T-helper 17 cell (primary cell): ENCODE measurements at regions not wholly inside any gene's neighbourhood (a gene's known extent, or its start where the extent isn't known, plus 50 kb on each side); places are given as distances from the start of the nearest gene placed in this dataset.

ENCODE experiments used
- ATAC-seq: fragments of 150-1000 bp; cut with Tn5 transposase; 2 replicates; pipeline ENCODE4 v1.10.0; 2021; ENCODE audit warnings: mild to moderate bottlenecking, moderate library complexity
- DNase-seq, 3 donors: peaks; one replicate each; pipeline versions ENCODE4 v3.0.0 to v3.0.0-alpha.2; 2020 to 2021
- H3K9me3 ChIP-seq: one replicate; pipeline ENCODE4 v1.7.0; 2013; ENCODE audit warnings: low read length, mild to moderate bottlenecking; ENCODE audit not compliant: control insufficient read depth, poor library complexity, severe bottlenecking
- H3K27ac Mint-ChIP-seq: one replicate; pipeline ENCODE4 v1.8.0; 2022; ENCODE audit warnings: mild to moderate bottlenecking, moderate library complexity, mixed read lengths
- H3K27me3 Mint-ChIP-seq: one replicate; pipeline ENCODE4 v1.8.0; 2022; ENCODE audit warnings: mixed read lengths
- H3K36me3 Mint-ChIP-seq: one replicate; pipeline ENCODE4 v1.8.0; 2022; ENCODE audit warnings: low read depth, mixed read lengths
- H3K4me1 Mint-ChIP-seq: one replicate; pipeline ENCODE4 v1.8.0; 2022; ENCODE audit warnings: mild to moderate bottlenecking, mixed read lengths
- H3K4me3 Mint-ChIP-seq: one replicate; pipeline ENCODE4 v1.8.0; 2022; ENCODE audit warnings: mild to moderate bottlenecking, moderate library complexity, mixed read lengths

DNA sequence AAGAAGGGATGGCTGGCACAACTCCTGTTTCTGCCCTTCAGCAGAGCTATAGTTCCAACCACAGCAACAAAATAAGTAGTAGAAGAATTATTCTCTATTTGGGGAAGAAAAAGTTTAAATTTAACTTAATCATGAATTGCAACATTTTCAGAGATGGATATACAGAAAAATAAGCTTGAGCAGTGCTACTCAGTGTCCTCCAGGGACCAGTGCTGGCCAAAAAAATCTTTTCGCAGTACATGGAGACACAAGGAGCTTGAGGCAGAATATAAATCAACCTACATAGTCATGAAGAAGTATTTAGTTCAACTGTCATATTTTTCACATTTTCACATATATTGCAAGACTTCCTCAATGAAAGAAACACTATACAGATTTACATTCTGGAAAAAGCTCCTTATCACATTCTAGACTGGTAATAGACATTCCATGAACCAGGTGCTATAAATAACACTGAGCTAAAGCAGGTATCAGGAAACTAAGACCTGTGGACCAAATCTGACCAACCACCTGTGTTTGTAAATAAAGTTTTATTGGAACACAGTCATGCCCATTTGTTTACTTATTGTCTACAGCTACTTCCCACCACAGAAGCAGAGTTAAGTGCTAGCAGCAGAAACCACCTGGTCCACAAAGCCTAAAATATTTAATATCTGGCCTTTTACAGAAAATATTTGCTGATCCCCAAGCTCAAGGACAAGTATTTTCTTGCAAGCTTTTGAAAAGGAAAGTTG is 101.9 kb downstream of the RGS21 start:
- ATAC-seq = no peak
- no peaks in the 10 kb centered on the region for H3K36me3 Mint-ChIP-seq
- H3K27ac Mint-ChIP-seq = no peak overlapping the region
- DNase-seq = no peak
- H3K4me1 Mint-ChIP-seq = no peaks in the 10 kb centered on the region
- peaks cover 14% of the 10 kb centered on the region for H3K27me3 Mint-ChIP-seq
- no peaks in the 10 kb centered on the region for H3K9me3 ChIP-seq
- H3K4me3 Mint-ChIP-seq = no peak overlapping the region

DNA sequence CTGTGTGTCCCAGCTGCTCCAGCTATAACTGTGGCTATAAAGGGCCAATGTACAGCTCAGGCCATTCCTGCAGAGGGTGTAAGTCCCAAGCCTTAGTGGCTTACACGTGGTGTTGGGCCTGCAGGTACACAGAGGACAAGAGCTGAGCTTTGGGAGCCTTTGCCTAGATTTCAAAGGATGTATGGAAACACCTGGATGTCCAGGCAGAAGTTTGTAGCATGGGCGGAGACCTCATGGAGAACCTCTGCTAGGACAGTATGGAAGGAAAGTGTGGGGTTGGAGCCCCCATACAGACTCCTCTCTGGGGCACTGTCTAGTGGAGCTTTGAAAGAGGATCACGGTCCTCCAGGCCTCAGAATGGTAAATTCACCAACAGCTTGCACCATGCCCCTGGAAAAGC is 113.9 kb downstream of the RGS21 start:
- no peaks in the 10 kb centered on the region for H3K4me1 Mint-ChIP-seq
- no peaks in the 10 kb centered on the region for H3K9me3 ChIP-seq
- H3K27me3 Mint-ChIP-seq = peaks cover 12% of the 10 kb centered on the region
- no peak overlapping the region for H3K27ac Mint-ChIP-seq
- DNase-seq (no peak), ATAC-seq (no peak)
- no peak overlapping the region for H3K4me3 Mint-ChIP-seq
- H3K36me3 Mint-ChIP-seq = no peaks in the 10 kb centered on the region

DNA sequence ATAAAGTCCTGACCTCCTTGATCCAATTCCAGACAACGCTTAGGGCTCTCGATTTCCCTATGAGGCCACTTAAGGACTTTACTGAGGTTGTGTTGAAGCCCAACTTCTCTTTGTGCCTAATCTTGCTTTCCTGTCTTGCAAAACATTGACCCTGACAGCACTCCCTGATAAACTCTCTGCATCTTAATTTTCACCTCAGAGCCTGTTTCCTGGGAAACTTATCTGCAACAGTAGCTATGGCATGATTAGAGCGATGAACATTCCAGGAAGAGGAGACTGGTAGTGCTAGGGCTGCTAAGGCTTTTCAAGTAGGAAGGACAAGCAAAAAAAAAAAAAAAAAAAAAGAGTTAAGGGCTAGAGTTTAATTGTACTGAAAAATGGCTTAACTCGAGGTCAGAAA is 118.9 kb downstream of the RGS21 start:
- H3K4me1 Mint-ChIP-seq = no peaks in the 10 kb centered on the region
- DNase-seq (no peak), ATAC-seq (no peak)
- H3K9me3 ChIP-seq = no peaks in the 10 kb centered on the region
- peaks cover 32% of the 10 kb centered on the region for H3K27me3 Mint-ChIP-seq
- no peak overlapping the region for H3K4me3 Mint-ChIP-seq
- H3K27ac Mint-ChIP-seq = no peak overlapping the region
- H3K36me3 Mint-ChIP-seq = no peaks in the 10 kb centered on the region

DNA sequence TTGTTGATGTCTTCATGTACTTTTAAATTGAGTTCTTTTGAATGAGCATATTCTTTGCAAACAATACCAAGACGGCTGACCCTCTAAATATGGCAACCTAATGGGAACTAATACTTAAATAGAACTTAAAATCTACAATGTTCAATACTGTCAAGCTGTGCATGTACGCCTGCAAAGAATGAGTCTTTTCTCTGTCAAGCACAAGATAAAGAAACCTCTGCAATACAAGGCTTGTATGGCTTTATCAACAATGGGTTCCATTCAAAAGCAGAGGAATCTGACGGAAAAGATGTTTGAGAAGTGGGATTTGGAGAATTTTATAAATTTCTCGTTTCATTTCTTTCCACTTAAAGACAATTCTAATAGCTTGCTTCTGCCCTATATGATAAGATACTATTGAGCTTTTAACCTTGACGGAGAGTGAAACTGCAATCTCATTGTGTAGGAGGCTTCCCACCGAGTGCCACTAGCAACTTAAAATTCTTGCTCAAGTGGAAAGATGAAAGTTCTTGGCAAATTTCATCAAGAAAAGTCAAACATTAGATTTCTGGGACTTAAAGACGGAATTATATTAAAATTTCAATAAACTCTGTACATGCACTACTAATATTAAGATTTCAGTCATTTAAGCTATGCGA is 119.8 kb downstream of the RGS21 start:
- Mint-ChIP-seq H3K36me3 (no peaks in the 10 kb centered on the region), H3K27me3 (peaks cover 41% of the 10 kb centered on the region), H3K27ac (no peak overlapping the region), H3K4me3 (no peak overlapping the region), H3K4me1 (no peaks in the 10 kb centered on the region)
- no peak for DNase-seq
- ATAC-seq = no peak
- no peaks in the 10 kb centered on the region for H3K9me3 ChIP-seq

DNA sequence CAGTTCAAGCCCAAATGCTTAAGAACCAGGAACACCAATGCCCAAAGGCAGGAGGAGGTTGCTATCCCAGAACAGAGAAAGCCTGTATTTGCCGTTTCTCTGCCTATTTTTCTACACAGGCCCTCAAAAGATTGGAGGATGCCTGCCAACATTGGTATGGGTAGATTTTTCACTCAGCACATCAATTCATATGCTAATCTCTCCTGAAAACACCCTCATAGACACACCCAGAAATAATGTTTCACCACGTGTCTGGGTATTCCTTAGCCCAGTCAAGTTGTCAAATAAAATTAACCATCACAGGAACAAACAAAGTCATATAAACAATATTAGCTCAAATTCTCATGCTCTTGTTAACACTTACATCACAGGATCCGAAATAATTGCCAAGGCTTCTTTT is 121.9 kb downstream of the RGS21 start:
- ATAC-seq (no peak), DNase-seq (no peak)
- Mint-ChIP-seq H3K27me3 (peaks cover 43% of the 10 kb centered on the region), H3K4me3 (no peak overlapping the region), H3K36me3 (no peaks in the 10 kb centered on the region), H3K27ac (no peak overlapping the region), H3K4me1 (peaks cover 2% of the 10 kb centered on the region)
- H3K9me3 ChIP-seq = no peaks in the 10 kb centered on the region

DNA sequence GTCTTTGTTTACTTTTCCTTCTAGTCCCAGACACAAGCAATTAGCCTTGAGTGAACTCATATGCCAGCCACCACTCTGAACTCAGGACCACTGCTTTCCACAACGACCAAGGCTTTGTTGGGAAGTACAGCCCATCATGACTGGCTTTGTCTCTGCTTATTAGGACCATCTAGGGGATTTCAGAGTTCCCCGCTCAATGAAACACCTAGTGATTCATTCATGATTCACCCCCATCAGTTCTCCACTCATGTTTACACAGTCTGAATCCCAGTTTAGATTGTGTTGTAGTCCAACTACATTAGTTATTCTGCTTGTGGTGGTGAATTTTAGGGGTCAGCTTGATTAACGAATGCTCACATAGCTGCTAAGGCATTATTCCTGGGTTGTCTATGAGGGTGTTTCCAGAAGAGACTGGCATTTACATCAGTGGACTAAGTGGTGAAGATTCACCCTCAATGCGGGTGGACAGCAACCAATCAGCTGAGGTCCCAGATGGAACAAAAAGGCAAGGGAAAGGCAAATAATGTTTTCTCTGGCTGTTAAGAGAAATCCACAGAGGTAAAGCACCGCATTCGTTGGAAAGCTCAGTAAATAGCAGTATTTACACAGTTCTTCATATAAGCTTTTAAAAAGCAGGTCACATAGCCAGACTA is 122.7 kb downstream of the RGS21 start:
- H3K27ac Mint-ChIP-seq = no peak overlapping the region
- H3K9me3 ChIP-seq = no peaks in the 10 kb centered on the region
- no peak for DNase-seq
- peaks cover 37% of the 10 kb centered on the region for H3K27me3 Mint-ChIP-seq
- ATAC-seq = no peak
- no peaks in the 10 kb centered on the region for H3K36me3 Mint-ChIP-seq
- H3K4me3 Mint-ChIP-seq = no peak overlapping the region
- peaks cover 2% of the 10 kb centered on the region for H3K4me1 Mint-ChIP-seq

DNA sequence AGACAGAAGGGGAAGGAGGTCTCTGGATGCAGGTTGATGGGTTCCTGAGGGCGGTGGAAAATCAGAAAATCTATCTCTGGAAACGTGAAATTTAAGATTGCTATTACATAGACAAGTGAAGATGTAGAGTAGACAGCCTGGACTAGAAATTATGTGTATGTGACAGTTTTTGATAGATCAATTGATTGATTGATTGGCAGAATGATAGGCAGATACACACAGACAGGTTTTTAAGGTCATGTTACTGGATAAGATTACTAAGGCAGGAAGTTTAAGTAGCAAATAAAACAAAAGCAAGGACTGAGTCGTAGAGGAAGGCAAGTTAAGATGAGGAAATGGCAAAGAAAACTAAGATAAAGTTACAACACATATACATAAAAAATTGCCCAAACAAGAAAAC is 124.7 kb downstream of the RGS21 start:
- H3K36me3 Mint-ChIP-seq = no peaks in the 10 kb centered on the region
- H3K4me3 Mint-ChIP-seq = no peak overlapping the region
- peaks cover 35% of the 10 kb centered on the region for H3K27me3 Mint-ChIP-seq
- DNase-seq (no peak), ATAC-seq (no peak)
- no peaks in the 10 kb centered on the region for H3K9me3 ChIP-seq
- peaks cover 2% of the 10 kb centered on the region for H3K4me1 Mint-ChIP-seq
- H3K27ac Mint-ChIP-seq = no peak overlapping the region

DNA sequence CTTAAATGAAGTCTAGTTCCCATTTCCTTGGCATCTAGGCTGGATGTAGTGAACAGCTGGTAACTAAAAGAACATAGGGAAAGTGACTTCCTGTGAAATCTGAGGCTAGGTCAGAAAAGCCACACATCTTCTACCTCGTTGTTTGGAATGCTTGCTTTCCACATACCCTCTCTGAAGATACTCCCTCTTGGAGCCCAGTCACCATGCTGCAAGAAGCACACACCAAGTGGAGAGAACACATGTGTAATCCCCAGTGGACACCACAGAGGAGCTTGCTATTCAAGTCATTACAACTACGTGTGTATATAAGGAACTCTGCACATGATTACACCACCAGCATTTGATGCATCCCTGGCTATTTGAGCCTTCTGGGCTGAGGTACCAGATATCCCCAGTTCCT is 125.9 kb downstream of the RGS21 start:
- no peaks in the 10 kb centered on the region for H3K9me3 ChIP-seq
- H3K36me3 Mint-ChIP-seq = no peaks in the 10 kb centered on the region
- no peak for ATAC-seq
- no peak overlapping the region for H3K27ac Mint-ChIP-seq
- H3K27me3 Mint-ChIP-seq = peaks cover 30% of the 10 kb centered on the region
- peaks cover 2% of the 10 kb centered on the region for H3K4me1 Mint-ChIP-seq
- no peak overlapping the region for H3K4me3 Mint-ChIP-seq
- no peak for DNase-seq

DNA sequence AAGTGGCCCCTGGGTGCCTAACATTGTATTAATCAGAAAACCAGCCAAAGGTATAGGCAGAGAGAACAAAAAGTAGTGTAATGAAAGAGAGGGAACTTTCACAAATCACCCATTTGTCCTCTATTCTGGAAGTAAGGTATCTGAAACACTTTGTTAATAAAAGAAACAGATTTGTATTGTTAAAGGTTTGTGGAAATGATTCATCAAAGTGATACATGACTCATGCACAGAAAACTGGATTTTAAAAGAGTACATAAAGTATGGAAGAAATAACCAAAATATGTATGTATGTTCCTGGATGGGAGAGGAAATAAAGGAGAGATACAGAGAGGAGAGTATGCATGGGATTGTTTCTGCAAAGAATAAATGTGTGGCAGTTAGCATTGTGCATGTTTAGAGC is 126.8 kb downstream of the RGS21 start:
- Mint-ChIP-seq H3K4me1 (peaks cover 2% of the 10 kb centered on the region), H3K4me3 (no peak overlapping the region), H3K36me3 (no peaks in the 10 kb centered on the region), H3K27me3 (peaks cover 32% of the 10 kb centered on the region), H3K27ac (no peak overlapping the region)
- no peaks in the 10 kb centered on the region for H3K9me3 ChIP-seq
- DNase-seq = no peak
- ATAC-seq = no peak

DNA sequence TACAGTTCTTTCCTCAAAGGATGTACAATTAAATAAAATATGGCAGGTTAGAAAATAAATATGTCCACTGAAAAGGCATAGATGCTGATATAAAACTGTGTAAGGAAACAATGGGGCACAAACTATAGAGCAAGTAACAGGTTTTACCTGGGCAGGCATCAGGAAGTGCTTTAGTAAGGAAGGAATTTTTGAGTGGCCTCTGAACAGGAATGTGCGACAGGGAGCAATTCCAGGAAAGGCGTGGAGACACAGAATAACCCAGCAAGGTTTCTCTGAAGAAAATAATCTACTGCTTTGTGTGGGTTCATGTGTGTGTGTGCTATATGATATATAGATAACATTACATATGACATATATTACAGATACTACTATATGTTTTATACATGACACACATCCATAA is 128.4 kb downstream of the RGS21 start:
- peaks cover 48% of the 10 kb centered on the region for H3K27me3 Mint-ChIP-seq
- DNase-seq (no peak), ATAC-seq (no peak)
- H3K27ac Mint-ChIP-seq = no peak overlapping the region
- H3K4me3 Mint-ChIP-seq = no peak overlapping the region
- H3K9me3 ChIP-seq = no peaks in the 10 kb centered on the region
- H3K36me3 Mint-ChIP-seq = no peaks in the 10 kb centered on the region
- H3K4me1 Mint-ChIP-seq = peaks cover 2% of the 10 kb centered on the region

DNA sequence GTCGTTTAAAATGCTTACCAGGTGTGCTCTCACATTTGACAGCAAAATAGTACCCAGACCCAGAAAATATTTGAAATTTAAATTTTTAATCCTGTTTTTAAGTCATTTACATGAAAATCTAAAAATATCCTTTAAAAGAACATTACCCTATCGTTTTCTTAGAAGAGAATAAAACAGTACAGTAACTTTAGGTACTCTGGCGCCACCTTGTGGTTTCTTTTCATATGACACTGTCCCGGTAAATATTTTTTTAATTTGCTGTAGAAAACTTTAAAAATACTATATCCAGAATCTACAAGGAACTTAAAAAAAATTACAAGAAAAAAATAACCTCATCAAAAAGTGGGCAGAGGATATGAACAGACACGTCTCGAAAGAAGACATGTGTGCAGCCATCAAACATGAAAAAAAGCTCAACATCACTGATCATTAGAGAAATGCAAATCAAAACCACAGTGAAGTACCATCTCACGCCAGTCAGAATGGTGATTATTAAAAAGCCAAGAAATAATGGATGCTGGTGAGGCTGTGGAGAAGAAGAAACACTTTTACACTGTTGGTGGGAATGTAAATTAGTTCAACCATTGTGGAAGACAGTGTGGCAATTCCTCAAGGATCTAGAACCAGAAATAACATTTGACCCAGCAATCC is 129.2 kb downstream of the RGS21 start:
- peak in 2 of 3 donors; percentile 22 to 43 for DNase-seq
- H3K27me3 Mint-ChIP-seq = peaks cover 50% of the 10 kb centered on the region
- H3K9me3 ChIP-seq = no peaks in the 10 kb centered on the region
- H3K27ac Mint-ChIP-seq = no peak overlapping the region
- ATAC-seq = peak; percentile 64
- no peak overlapping the region for H3K4me3 Mint-ChIP-seq
- H3K36me3 Mint-ChIP-seq = no peaks in the 10 kb centered on the region
- peaks cover 2% of the 10 kb centered on the region for H3K4me1 Mint-ChIP-seq

DNA sequence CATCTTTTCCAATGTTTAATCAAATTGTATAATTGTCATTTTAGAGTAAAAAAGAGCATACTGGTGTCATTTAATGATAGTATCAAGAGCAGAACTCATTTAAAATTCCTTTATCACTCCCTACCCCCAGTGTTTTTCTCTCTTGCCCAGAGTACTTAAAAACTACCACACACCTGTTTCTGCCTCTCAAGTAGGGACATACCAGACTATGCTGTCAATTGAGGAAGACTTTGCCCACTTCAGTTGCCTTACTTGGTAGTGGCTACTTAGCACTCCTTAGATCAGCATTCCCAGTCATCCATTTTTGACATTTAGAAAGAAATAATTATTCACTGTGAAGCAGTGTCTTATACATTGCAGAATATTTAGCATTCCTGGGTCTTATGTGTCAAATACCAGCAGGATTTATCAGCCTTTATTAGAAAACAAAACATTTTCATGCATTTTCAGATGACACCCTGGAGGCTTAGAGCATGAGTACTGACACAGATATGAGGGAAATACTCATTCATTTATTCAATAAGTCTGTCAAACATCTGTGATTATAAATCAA is 127.5 kb upstream of the RGS1 start:
- H3K27ac Mint-ChIP-seq = no peak overlapping the region
- H3K36me3 Mint-ChIP-seq = no peaks in the 10 kb centered on the region
- no peak for DNase-seq
- peaks cover 52% of the 10 kb centered on the region for H3K27me3 Mint-ChIP-seq
- no peak overlapping the region for H3K4me3 Mint-ChIP-seq
- no peaks in the 10 kb centered on the region for H3K9me3 ChIP-seq
- ATAC-seq = no peak
- H3K4me1 Mint-ChIP-seq = peaks cover 2% of the 10 kb centered on the region

DNA sequence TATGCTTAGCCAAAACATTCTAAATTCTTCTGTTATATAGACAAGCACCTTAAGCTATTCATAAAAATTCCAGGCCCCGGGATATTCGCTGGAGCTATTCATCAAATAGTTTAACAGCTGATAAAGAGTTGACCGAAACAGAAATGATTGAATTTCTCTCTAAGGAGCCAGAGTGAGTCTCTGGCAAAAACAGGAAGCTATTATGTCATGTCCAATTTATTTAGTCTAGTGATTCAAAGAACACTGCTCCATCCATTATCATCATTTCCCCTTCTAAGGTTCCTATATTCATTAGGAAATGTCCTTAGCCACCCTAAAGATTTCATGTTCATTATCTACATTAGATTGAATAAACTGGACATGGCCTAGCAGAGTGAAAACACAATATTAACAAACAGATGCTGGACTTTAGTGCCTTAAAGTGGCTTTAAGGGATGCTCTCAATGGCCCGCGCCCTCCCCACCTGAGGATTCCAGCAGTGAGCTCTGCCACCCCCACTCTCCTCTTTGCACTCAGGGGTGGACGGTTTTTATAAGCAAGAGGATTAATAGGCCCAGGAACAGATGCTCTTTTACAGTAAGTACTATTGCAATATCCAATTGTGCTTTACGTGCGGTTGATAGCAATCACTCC is 122.1 kb upstream of the RGS1 start:
- no peaks in the 10 kb centered on the region for H3K9me3 ChIP-seq
- ATAC-seq (no peak), DNase-seq (no peak)
- H3K4me1 Mint-ChIP-seq = peaks cover 4% of the 10 kb centered on the region
- no peak overlapping the region for H3K27ac Mint-ChIP-seq
- H3K27me3 Mint-ChIP-seq = peaks cover 72% of the 10 kb centered on the region
- H3K4me3 Mint-ChIP-seq = no peak overlapping the region
- H3K36me3 Mint-ChIP-seq = no peaks in the 10 kb centered on the region
